HFFc6 (cell line): ENCODE measurements at regions not wholly inside any gene's neighbourhood (a gene's known extent, or its start where the extent isn't known, plus 50 kb on each side); places are given as distances from the start of the nearest gene placed in this dataset.
A peak's percentile ranks its signal among the peaks of the same experiment; 100 is the strongest.

Experiments used
- DNase-seq: peaks from one replicate; pipeline ENCODE4 v3.0.0-alpha.2; 2018
- H3K27ac Mint-ChIP-seq: 2 replicates; pipeline ENCODE4 v1.8.0; 2020; ENCODE audit warnings: mild to moderate bottlenecking, mixed read lengths
- H3K27me3 Mint-ChIP-seq: 2 replicates; pipeline ENCODE4 v1.8.0; 2021; ENCODE audit warnings: mild to moderate bottlenecking, moderate library complexity, mixed read lengths; ENCODE audit not compliant: insufficient read depth
- H3K36me3 Mint-ChIP-seq: 2 replicates; pipeline ENCODE4 v1.8.0; 2021; ENCODE audit warnings: low read depth, mixed read lengths
- H3K4me1 Mint-ChIP-seq: 2 replicates; pipeline ENCODE4 v1.8.0; 2020; ENCODE audit warnings: low read depth, mixed read lengths
- H3K4me3 Mint-ChIP-seq: 2 replicates; pipeline ENCODE4 v1.8.0; 2020; ENCODE audit warnings: mild to moderate bottlenecking, moderate library complexity, mixed read lengths
- H3K9me3 Mint-ChIP-seq: 2 replicates; pipeline ENCODE4 v1.8.0; 2020; ENCODE audit warnings: mild to moderate bottlenecking, mixed read lengths
- TF ChIP-seq, protein P1 (sequence below): fragments of 200-600 bp; sonication (generic); IDR thresholded peaks from 2 replicates; pipeline ENCODE4 v1.5.0; 2021; ENCODE audit warnings: antibody characterized with exemption, mild to moderate bottlenecking

- Mint-ChIP-seq H3K27ac (peak overlapping the region; percentile 93), H3K36me3 (peaks cover 6% of the 10 kb centered on the region; the same call in 1 of the 2 replicates)
- DNase-seq, result peak; percentile 68
Measured at GRCh38 chr12:59452746-59453145, 143.1 kb upstream of the SLC16A7 start.

DNA sequence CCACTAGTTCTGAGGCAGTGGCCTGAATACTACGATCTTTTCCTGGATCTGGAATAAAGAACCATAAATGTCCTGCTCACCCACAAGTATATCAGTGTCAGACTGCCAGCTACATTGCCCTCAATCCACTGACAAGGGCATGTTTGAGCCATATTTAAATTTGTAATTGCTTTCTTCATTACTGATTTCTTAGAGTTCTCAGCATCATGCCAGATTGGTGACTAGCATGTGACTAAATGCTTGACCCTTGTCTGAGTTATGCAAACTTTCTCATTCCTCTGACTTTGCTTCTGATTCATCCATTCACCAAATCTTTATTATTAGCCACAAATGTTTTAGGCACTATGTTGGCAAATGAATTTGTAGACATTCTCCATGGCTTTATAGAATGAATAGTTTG, 143.6 kb upstream of the SLC16A7 start:
- Mint-ChIP-seq H3K9me3 (no peaks in the 10 kb centered on the region), H3K36me3 (peaks cover 6% of the 10 kb centered on the region; the same call in 1 of the 2 replicates), H3K27me3 (no peaks in the 10 kb centered on the region), H3K4me3 (peak overlapping the region; percentile 44), H3K27ac (peak overlapping the region; percentile 93), H3K4me1 (peaks cover 48% of the 10 kb centered on the region)
- TF ChIP-seq, protein P1, sequence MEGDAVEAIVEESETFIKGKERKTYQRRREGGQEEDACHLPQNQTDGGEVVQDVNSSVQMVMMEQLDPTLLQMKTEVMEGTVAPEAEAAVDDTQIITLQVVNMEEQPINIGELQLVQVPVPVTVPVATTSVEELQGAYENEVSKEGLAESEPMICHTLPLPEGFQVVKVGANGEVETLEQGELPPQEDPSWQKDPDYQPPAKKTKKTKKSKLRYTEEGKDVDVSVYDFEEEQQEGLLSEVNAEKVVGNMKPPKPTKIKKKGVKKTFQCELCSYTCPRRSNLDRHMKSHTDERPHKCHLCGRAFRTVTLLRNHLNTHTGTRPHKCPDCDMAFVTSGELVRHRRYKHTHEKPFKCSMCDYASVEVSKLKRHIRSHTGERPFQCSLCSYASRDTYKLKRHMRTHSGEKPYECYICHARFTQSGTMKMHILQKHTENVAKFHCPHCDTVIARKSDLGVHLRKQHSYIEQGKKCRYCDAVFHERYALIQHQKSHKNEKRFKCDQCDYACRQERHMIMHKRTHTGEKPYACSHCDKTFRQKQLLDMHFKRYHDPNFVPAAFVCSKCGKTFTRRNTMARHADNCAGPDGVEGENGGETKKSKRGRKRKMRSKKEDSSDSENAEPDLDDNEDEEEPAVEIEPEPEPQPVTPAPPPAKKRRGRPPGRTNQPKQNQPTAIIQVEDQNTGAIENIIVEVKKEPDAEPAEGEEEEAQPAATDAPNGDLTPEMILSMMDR, result no peak
- DNase-seq, result peak; percentile 91

More at GRCh38 chr12:59452746-59453145, 143.1 kb upstream of the SLC16A7 start:
- H3K9me3 Mint-ChIP-seq, result no peaks in the 10 kb centered on the region
- TF ChIP-seq, protein P1, result no peak
- H3K4me3 Mint-ChIP-seq, result peak overlapping the region; percentile 44
- no peaks in the 10 kb centered on the region for H3K27me3 Mint-ChIP-seq
- peaks cover 45% of the 10 kb centered on the region for H3K4me1 Mint-ChIP-seq

- peaks cover 19% of the 10 kb centered on the region for H3K36me3 Mint-ChIP-seq
Measured at GRCh38 chr12:59446116-59446515, 149.7 kb upstream of the SLC16A7 start.

DNA sequence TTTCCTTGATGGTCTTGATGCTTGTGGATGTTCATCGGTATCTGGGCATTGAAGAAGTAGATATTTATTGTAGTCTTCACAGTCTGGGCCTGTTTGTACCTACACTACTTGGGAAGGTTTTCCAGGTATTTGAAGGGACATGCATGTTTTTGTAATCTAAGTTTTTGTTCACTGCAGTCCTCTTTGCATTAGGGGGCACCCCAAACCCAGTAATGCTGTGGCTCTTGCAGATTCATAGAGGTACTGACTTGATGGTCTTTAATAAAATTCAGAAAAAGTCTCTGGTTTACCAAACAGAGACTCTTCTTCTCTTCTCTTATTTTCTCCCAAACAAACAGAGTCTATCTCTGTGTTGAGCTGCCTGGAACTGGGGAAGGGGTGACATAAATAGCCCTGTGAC, 150.9 kb upstream of the SLC16A7 start:
- H3K27ac Mint-ChIP-seq, result no peak overlapping the region
- H3K4me3 Mint-ChIP-seq, result no peak overlapping the region
- peaks cover 28% of the 10 kb centered on the region for H3K36me3 Mint-ChIP-seq
- H3K27me3 Mint-ChIP-seq, result 0 out of 2 replicates have a peak, but pooled peaks cover 1% of the 10 kb centered on the region
- TF ChIP-seq, protein P1, result peak; percentile 66
- peaks cover 18% of the 10 kb centered on the region for H3K4me1 Mint-ChIP-seq
- peaks cover 24% of the 10 kb centered on the region for H3K9me3 Mint-ChIP-seq
- peak; percentile 37 for DNase-seq

More at GRCh38 chr12:59446116-59446515, 149.7 kb upstream of the SLC16A7 start:
- 0 out of 2 replicates have a peak, but pooled peaks cover 1% of the 10 kb centered on the region for H3K27me3 Mint-ChIP-seq
- H3K4me3 Mint-ChIP-seq, result no peak overlapping the region
- no peak for DNase-seq
- no peak overlapping the region for H3K27ac Mint-ChIP-seq
- TF ChIP-seq, protein P1, result no peak
- H3K4me1 Mint-ChIP-seq, result peaks cover 26% of the 10 kb centered on the region
- peaks cover 14% of the 10 kb centered on the region for H3K9me3 Mint-ChIP-seq

- Mint-ChIP-seq H3K4me3 (no peak overlapping the region), H3K36me3 (no peaks in the 10 kb centered on the region), H3K4me1 (peaks cover 21% of the 10 kb centered on the region), H3K9me3 (no peaks in the 10 kb centered on the region), H3K27me3 (peaks cover 1% of the 10 kb centered on the region; the same call in 1 of the 2 replicates), H3K27ac (no peak overlapping the region)
- TF ChIP-seq, protein P1, result no peak
- DNase-seq, result no peak
Measured at GRCh38 chr12:59432057-59432456, 163.8 kb upstream of the SLC16A7 start.
